Stromal cell of bone marrow (primary cell): ENCODE measurements at regions not wholly inside any gene's neighbourhood (a gene's known extent, or its start where the extent isn't known, plus 50 kb on each side); places are given as distances from the start of the nearest gene placed in this dataset.
"Not testable (repeated sequence)": the region's sequence is repeated elsewhere in the genome, so short reads cannot be mapped to it uniquely, and the experiment has no call there.

Source experiments
- DNase-seq: peaks from one replicate; pipeline ENCODE4 v3.0.0-alpha.2; 2012; ENCODE audit warnings: low read depth

DNA sequence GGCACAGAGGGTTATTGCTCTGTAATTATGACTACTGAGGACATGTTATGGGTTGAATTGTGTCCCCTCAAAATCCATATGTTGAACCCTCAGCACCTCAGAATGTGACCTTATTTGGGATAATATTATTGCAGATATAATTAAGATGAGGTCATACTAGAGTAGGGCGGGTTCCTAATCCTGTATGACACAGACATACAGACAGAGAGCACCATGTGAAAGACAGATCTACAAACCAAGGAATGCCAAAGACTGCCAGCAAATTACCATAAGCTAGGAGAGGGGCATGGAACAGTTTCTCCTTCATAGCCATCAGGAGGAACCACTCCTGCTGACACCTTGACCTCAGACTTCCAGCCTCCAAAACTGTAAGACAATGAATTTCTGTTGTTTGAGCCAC is 115.2 kb upstream of the OTUD4 start:
- DNase-seq = no peak

DNA sequence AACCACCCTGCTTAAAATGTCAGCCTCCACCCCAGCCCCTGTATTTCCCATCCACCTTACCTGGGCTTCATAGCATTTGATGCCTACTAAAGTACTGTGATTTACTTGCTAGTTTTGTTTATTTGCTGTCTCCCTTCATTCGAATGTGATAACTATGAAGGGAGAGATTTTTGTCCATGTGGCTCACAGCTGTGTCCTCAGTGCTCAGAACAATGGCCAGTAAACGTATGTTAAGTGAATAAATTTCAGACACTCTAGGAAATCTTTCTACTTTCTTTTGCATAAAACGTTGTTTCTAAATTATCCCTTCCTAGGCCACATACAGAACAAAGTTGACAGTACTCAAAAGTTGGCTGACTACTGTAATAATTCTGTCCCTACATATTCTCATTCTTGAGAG is 114.7 kb upstream of the OTUD4 start:
- DNase-seq = no peak

DNA sequence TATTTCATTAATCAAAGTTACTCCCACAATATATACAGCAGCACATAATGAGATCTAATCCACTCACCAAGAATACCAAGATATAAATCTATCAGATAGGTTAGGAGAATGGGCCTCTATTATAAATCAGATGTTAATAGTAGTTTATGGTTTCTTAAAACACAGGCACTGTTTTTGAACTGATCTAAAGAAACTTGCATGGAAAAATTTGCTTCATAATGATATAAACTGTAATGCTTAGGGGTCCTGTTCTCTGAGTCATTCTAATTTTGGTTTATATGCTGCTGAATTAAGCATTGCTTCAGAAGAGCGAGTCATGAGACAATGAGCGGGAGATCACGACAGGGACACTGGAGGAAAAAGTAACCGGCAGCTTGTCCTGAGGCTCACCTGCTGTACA is 113.3 kb upstream of the OTUD4 start:
- DNase-seq = peak; percentile 36

DNA sequence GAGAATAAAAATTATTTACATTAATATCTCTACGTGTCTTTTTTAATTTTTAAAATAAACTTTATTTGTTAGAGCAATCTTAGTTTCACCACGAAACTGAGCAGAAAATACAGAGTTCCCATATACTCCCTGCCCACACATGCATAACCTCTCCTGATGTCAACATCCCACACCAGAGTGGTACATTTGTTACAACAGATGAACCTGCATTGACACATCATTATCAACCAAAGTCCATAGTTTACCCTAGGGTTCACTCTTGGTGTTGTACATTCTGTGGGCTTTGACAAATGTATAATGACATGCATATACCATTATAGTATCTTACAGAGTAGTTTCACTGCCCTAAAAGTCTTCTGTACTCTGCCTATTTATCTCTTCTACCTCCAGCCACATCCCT is 110.6 kb upstream of the OTUD4 start:
- DNase-seq = no peak

DNA sequence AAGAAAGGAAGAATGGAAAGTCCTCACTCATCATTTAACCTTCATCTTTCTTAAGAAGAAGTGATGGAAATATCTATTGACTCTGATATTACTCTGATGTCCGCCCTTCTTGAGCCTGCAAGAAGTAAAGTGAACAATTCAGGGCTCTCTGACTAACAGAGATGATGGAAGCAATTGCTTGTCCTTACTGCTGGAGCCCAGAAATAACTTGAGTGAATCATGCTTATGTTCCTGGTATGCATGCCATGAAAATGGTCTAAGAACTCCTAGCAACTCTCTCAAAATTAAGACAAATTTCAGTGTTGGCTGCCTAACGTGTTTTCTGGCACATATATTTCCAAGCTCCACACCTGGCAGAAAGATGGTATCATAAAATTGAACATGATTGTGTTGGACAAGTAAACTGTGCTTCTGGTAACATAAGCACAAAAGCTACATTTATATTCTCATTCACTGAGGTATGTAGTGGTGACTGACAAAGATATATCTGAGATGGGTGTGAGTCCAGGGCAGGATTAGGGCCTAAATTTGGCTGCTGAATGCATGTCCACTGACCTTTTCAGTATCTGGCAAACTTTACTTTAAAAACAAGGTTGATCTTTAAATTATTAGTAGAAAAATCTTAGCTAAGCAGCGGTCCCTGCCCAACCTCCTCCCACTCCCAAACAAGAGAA is 109.2 kb upstream of the OTUD4 start:
- DNase-seq = peak; percentile 67

DNA sequence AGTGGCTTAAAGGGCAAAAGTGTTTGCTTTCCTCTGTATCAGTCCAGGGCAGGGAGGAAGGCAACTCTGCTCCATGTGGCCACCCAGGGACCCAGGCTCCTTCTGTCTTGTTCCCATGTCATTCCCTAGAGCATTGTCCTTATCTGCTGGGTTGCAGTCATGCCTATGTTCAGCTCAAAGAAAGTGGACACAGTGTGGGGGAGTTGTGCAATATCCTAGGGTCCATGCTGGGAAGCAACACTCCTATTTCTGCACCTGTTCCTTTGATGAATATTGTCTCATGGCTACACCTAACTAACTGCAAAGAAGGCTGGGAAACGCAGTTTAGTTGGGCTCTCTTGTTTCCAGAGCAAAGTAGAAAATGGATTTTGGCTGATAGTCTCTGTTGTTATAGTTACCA is 107.0 kb upstream of the OTUD4 start:
- DNase-seq = no peak

DNA sequence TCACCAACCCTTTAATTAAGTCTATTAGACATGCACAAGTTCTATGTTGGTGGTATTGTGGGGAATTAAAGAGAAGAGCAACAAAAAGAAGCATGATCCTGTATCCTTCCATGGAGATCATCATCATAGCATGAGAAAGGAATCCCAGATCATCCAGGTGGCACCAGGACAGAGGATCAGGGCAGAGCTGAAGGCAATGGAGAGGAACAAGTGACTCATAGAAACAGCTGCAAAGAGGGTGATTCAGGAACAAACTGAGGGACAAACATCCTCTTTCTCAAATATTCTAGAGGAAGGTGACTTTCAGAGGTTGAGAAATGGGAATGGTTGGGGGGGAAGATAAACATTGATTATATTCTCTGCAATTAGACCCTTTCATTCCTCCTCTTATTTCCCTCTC is 105.5 kb upstream of the OTUD4 start:
- no peak for DNase-seq

DNA sequence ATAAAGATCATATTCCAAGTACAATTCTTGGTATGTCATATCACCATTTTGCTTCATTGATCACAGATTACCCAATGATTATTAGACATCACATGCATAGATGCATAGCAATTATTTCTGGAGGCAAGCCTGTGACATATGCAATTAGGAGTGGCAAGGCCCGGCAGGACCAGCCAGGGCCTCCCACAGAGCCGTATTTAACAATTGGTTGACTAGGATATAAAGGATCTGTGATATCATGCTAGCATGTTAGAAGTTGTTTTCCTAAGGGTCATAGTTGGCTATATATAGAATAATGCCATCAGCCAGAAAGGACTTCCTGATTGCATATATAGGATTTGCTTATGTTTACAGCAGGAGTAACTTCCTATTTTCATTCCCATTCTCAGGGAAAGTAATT is 103.5 kb upstream of the OTUD4 start:
- no peak for DNase-seq

DNA sequence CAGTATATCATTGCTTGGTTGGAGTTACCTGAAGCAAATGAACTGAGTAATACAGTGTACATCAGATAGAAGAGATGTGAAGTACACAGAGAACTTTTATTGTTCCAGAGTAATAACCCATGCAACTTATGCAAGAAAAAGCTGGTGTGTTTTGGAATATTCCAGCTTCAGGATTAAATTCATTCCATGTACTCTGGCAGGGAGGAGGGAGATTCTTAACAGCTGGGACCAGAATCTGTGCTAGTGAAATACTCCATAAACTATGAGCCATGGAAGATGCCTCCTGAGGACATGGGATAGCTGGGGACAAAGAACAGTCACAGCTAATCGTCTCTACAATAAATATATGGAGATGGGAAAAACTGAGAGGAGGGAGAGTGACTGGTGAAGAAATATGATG is 101.6 kb upstream of the OTUD4 start:
- DNase-seq = no peak

DNA sequence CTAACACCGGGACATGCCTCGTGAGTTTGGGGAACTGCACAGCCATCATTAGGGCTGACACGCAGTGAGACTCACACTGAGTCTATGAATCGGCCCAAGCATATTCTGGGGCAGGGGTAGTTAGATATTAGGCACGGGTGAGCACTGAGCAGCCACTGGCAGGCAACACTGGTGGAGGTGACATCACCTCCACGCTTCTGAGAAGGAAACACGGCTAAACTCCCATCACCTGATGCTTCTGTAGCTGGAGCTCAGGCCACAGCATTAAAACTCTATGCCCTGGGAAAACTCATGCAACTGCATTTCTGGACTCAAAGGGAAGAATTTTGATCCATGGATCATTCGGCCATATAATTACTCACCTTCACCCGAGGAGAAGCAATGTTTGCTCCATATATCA is 100.8 kb upstream of the OTUD4 start:
- no peak for DNase-seq

DNA sequence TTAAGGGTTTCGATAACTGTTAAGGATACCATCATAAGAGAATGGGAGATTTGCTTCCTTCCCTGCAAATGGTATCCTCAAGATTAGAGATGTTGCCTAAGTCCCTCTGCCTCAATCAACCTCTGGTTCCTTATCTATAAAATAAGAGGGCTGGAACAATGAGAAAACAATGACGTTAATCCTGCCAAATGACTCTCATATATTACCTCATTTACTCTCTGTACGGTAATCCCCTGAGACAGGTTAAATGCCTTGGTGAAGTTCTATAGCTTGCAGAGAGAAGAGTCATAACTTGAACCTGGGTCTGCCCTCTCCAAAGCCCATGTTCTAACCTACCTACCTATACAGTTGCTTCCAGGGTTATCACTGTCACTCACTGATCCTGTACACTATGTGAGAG is 100.2 kb upstream of the OTUD4 start:
- no peak for DNase-seq

DNA sequence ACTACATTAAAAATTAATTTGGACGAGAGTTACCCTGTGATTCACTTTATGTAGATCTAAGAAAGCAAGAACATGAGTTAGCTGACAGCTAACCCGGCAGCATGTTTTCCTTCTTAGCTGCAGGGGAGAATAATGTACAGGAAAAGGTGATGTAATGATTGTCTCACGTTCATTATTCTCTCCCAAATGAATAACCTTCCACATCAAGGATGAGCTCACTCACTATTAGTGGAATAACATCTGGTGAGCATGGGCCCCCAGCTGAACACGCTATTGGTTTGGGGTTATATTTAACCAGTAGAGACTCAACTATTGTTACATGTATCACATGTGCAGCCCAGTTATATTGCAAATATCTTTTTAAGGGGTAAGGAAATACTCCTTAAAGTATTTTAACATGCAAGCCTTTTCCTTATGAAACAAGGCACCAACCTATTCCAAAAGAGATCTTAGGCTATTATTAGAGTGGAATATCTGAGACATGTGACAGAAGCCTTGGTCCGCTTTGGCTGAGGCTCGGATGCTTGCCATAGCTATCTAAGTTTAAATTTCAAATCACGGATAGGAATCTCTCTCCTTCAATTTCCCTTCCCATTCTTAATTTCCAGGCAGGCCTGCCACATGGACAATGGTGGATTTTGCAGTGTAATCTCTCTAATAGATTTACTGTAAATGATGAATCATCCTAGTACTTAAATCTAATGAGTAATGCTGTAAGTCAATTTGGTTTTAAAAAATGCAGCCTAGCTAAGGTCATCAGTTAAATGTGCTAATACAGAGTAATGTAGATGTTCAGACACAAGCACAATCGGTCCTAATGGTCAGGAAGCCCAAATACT is 99.0 kb upstream of the OTUD4 start:
- peak; percentile 63 for DNase-seq

DNA sequence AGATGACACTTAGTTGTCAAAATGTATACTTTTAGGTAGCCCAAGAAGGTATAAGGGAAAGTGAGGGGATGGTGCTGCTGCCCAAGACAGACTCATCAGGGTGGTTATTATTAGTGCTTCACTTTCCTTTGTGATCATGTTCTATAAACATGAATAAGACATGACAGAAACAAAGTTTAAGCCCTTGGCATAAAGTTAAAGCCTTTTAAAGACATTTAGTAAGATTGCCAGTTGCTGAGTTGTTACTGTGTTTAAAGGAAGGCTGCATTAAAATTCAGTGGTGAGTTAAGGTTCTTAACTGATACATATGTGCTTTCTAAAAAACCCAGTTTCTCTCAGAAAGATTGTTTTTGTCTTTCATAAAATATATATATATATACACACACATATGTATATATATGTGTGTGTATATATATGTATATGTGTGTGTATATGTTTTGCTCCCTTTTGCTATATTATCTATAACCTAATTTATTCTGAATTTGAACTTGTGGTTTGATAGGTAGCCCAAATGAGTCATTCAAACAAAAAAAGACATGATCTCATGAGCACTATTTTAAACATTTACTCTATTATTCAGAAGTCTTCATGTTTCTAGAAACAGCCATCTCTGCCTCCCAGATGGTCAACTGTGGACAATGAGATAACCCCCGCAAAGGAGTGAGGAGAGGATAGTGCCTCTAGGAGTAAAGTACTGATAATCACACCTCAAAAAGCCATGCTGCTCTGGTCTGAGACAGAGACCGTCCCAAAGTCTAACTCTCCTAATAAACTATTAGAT is 98.1 kb upstream of the OTUD4 start:
- no peak for DNase-seq

DNA sequence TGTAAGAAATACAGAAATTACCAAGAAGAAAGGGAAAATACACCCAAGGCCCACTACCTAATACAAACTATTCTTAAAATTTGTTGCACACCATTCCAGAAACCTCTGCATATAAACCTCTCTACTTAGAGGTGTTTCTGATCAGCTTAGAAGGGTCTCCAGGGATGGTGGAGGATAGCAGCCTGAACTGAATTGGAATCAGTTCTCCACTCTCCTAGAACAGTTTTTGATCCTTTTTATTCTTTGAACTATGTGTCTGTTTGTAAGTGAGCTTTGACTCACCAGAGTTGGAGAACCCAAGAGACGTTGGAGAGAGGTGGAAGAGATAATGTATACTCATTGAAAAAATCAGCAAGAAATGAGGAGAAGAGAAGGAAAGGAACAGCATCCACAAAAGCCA is 96.6 kb upstream of the OTUD4 start:
- DNase-seq = no peak

DNA sequence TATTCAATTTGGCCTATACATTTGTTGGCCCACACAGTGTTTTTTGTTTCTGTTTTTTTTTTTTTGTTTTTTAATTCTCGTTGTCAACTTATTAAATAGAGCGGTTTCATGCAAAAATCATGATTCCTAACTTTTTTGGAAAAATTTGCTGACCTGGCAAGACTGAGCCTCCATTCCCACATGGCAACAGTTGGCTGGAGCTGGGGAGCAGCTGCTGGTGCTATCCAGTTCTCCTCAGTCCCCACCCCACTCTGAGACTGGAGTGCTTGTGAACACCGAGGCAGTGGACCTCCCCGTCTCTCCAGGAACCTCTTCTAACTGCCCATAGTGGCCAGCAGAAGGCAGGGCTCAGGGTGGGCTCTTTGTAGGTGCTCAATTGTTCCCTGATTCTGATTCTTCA is 95.7 kb upstream of the OTUD4 start:
- DNase-seq = no peak

DNA sequence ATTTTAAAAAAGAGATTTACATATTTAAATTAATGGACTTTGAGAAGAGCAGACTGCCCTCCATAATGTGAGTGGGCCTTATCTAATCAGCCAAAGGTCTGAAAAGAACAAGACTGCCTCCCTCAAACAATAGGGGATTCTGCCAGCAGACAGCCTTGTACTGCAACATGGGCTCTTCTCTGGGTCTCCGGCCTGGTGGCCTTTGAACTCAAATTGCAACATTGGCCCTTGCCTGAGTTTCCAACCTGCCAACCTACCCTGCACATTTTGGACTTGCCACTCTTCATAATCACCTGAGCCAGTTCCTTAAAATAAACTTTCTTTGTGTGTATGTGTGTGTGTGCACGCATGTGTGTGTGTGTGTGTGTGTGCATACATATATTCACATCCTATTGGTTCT is 90.8 kb upstream of the OTUD4 start:
- DNase-seq = no peak

DNA sequence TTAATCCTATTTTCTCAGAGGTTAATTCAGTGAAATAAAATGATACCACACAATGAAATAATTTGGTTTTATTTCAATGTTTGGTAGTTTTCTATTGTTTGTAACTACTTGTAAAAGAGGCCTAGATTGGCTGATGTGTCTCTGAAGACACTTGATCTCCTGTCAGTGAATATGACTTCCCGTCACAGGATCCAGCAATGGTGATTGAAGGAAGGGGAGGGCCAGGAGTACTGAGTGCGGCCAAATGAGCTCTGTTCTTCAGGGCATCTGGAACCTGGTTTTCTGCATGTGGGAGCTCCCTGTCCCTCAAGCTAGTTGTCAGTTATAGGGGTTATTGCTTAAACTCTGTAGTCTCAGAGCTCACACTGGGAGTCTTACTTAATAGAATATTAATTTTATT is 86.5 kb upstream of the OTUD4 start:
- DNase-seq = no peak

DNA sequence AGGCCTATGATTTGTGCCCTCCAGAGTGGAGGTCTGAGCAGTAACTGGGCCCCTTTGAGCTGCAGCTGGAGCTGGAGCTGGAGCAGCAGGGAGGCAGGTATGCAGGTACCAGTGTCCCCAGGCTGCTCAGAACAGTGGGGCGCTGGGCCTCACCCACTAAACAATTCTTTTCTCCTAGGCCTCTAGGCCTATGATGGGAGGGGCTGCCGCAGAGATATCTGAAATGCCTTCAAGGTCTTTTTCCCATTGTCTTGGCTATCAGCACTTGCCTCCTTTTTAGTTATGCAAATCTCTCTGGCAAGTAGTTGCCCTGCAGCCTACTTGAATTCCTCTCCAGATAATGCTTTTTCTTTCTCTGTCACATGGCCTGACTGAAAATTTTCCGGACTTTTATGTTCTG is 79.7 kb upstream of the OTUD4 start:
- DNase-seq = no peak

DNA sequence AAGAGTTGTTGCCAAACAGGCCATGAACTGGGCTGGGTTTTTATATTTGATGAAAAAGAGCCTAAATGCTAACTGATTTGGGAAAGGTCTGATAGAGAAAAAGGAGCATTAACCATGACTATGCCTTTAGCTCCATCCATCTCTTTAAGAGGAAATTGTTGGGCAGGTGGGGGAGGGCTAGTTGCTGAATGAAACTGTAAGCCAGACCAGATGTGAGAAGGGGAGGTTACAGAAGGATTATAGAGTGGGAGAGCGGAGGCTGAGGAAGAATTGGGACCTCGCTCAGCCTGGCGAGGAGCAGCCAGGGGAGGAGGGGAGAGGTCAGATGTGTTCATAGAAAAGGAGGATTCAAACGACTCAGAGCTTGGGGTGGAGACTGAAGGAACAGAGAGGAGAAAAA is 74.9 kb upstream of the OTUD4 start:
- not testable (repeated sequence) for DNase-seq

DNA sequence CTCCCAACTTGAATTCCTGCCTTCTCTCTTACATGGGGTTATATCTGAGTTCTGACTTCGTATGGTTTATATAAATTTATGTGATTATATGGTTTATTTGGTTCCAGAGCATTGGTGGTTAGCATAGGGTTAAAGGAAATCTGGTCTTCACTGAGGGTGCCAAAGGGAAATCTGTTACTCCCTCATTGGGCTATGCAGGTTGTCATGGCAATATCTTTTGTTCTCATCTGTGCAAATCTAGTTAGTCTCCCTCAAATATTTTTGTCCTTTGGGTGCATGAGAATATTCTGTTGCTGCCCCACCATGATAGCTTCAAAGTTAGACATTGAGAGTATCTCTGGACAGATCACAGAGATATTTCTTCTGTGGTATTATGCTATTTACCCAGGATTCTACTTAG is 71.8 kb upstream of the OTUD4 start:
- DNase-seq = no peak

DNA sequence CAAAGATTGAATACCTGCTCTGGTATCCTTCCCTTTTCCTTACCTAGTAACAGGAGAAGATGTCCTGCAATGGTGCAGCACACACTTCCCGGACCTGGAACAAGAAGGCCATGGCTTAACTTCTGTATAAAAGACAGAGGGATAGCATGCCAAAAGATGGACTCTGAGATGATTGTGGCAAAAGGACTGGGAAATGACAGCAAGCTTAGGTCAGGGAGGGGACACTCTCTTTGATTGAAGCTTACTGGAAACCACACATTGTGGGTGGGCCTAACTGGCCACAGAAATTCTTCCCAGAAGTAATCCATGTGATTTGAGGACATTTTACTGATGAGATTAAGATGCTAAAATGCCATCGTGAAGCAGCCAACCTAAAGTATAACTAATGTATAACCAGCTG is 71.0 kb upstream of the OTUD4 start:
- DNase-seq = no peak

DNA sequence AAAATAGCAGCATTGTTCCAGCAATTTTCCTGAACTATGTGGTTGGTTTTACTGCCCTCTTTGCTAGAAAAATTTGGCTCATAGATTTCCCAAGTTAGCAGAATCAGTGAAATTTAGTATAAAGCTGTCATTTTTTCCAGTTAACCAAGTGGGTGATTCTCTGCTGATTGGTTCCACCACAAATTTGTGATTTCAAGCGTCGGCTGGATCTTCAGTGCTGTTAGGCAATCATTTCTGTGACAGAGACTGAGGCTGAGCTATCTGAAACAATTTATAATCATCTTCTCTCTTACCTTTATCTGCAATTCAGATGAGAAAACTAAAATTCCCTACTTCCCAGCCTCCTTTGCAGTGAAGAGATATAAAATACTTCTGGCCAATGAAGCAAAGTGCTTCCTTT is 68.6 kb upstream of the OTUD4 start:
- DNase-seq = peak; percentile 5

DNA sequence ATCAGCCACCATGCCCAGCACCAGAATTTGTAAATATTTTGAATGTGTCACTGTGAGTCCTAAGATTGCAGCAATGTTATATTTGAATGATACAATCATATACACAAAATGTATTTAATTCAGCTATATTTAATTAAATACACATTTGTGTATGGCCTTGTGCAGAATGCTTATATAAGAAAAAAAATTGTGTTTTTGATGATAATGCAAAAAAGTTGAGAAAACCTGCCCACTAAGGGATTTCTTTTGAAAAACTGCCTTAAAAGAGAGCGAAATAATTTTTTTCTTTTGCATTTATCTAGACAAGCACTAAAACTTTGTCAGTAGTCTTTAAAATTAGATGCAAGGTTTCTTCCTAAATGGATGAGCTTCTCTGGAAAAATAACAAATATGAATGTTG is 68.1 kb upstream of the OTUD4 start:
- DNase-seq = no peak
